GM12865 (cell line): ENCODE measurements at regions not wholly inside any gene's neighbourhood (a gene's known extent, or its start where the extent isn't known, plus 50 kb on each side); places are given as distances from the start of the nearest gene placed in this dataset.

Experiments used
- DNase-seq: peaks from one replicate; pipeline ENCODE4 v3.0.0; 2010; ENCODE audit warnings: low read depth
- H3K4me3 ChIP-seq: 2 replicates; pipeline ENCODE4 v1.5.1; 2011; ENCODE audit warnings: mild to moderate bottlenecking, low read depth, low read length, control low read depth
- CTCF ChIP-seq: IDR thresholded peaks from 2 replicates; pipeline ENCODE4 v1.5.1; 2011; ENCODE audit warnings: low read length, control low read depth, low read depth, inconsistent platforms; ENCODE audit not compliant: insufficient read depth; ENCODE audit errors: missing control alignments

GRCh38 chr3:159058859-159059258, 257.0 kb downstream of the MFSD1 start:
- TF ChIP-seq CTCF = no peak
- no peak overlapping the region for H3K4me3 ChIP-seq
- DNase-seq = no peak

GRCh38 chr3:159059395-159059794, 257.5 kb downstream of the MFSD1 start:
- TF ChIP-seq CTCF = no peak
- no peak overlapping the region for H3K4me3 ChIP-seq
- no peak for DNase-seq

GRCh38 chr3:159062734-159063410, 261.0 kb downstream of the MFSD1 start:
- H3K4me3 ChIP-seq = no peak overlapping the region
- DNase-seq = peak; percentile 17
- TF ChIP-seq CTCF = no peak

- no peak for DNase-seq
- TF ChIP-seq CTCF = no peak
- no peak within 1 kb of the TSS for H3K4me3 ChIP-seq
These were observed 267.2 kb downstream of the MFSD1 start, which contains the start of gene IQCJ for GRCh38 chr3:159069091-159069490. TSS of gene IQCJ (plus strand) at chr3:159069319.

- no peak for DNase-seq
- no peak overlapping the region for H3K4me3 ChIP-seq
- TF ChIP-seq CTCF = no peak
These were observed 268.1 kb downstream of the MFSD1 start for GRCh38 chr3:159069866-159070425.

GRCh38 chr3:159074756-159075701, 273.2 kb downstream of the MFSD1 start:
- no peak overlapping the region for H3K4me3 ChIP-seq
- no peak for TF ChIP-seq CTCF
- DNase-seq = no peak
